BJ (cell line): ENCODE measurements at regions not wholly inside any gene's neighbourhood (a gene's known extent, or its start where the extent isn't known, plus 50 kb on each side); places are given as distances from the start of the nearest gene placed in this dataset.

Source experiments
- CTCF ChIA-PET: fragments of 350-600 bp; formaldehyde crosslinking; extraction: SDS; loops from one replicate; lab custom pipeline; 2021; ENCODE audit warnings: antibody characterized with exemption, inconsistent platforms; lab: Yijun Ruan, JAX
- POLR2A ChIA-PET: fragments of 300-600 bp; sonication (Branson Sonifier 250); formaldehyde crosslinking; extraction: SDS; loops from one replicate; lab custom pipeline; 2021; ENCODE audit warnings: antibody characterized with exemption; lab: Charles Lee
- DNase-seq: peaks from one replicate; pipeline ENCODE4 v3.0.0-alpha.2; 2011; ENCODE audit warnings: low read depth
- H3K27me3 ChIP-seq: 2 replicates; pipeline ENCODE4 v1.6.0; 2011; ENCODE audit warnings: low read length; ENCODE audit not compliant: control insufficient read depth, insufficient read depth
- H3K36me3 ChIP-seq: 2 replicates; pipeline ENCODE4 v1.5.1; 2011; ENCODE audit warnings: low read length; ENCODE audit not compliant: control insufficient read depth, insufficient read depth
- H3K4me3 ChIP-seq: 2 replicates; pipeline ENCODE4 v1.5.1; 2011; ENCODE audit warnings: low read depth, mild to moderate bottlenecking, control low read depth, low read length
- CTCF ChIP-seq: IDR thresholded peaks from 2 replicates; pipeline ENCODE4 v1.5.1; 2011; ENCODE audit warnings: low read depth, mild to moderate bottlenecking, control low read depth, inconsistent platforms, low read length, moderate library complexity; ENCODE audit not compliant: insufficient read depth

DNA sequence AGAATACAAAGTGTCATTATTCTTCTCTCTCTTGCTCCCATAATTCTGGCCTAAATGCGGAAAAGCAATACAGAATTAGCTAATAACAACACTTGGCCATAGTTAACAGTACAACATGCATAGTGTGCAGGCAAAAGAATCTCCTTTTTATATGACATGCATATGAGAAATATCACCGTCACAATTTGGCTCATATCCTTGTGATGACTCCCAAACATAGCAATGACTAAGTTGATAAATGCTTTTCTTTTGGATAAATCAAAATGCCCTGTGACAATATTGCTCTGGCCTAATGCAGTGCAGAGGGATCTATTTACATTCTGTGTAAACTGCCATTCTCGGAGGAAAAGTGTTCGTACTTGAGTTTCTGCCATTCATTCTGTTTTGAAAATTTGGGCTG, 121.9 kb upstream of the GHR start:
- DNase-seq, result no peak
- no peaks in the 10 kb centered on the region for H3K27me3 ChIP-seq
- CTCF ChIA-PET, result no interaction called here
- H3K4me3 ChIP-seq, result no peak overlapping the region
- TF ChIP-seq CTCF, result no peak
- H3K36me3 ChIP-seq, result no peaks in the 10 kb centered on the region
- POLR2A ChIA-PET, result no interaction called here

GRCh38 chr5:42302186-42302585, 121.1 kb upstream of the GHR start:
- ChIA-PET POLR2A (no interaction called here), CTCF (no interaction called here)
- H3K4me3 ChIP-seq, result no peak overlapping the region
- TF ChIP-seq CTCF, result no peak
- no peaks in the 10 kb centered on the region for H3K36me3 ChIP-seq
- DNase-seq, result no peak
- no peaks in the 10 kb centered on the region for H3K27me3 ChIP-seq

GRCh38 chr5:42306287-42306686, 117.0 kb upstream of the GHR start:
- DNase-seq, result no peak
- POLR2A ChIA-PET, result no interaction called here

GRCh38 chr5:42309865-42310264, 113.4 kb upstream of the GHR start:
- Histone ChIP-seq H3K36me3 (no peaks in the 10 kb centered on the region), H3K27me3 (no peaks in the 10 kb centered on the region), H3K4me3 (no peak overlapping the region)
- TF ChIP-seq CTCF, result no peak
- POLR2A ChIA-PET, result no interaction called here
- DNase-seq, result no peak
- CTCF ChIA-PET, result no interaction called here

More at GRCh38 chr5:42306287-42306686, 117.0 kb upstream of the GHR start:
- H3K36me3 ChIP-seq, result no peaks in the 10 kb centered on the region
- H3K4me3 ChIP-seq, result no peak overlapping the region
- H3K27me3 ChIP-seq, result no peaks in the 10 kb centered on the region
- no peak for TF ChIP-seq CTCF
- CTCF ChIA-PET, result no interaction called here

- TF ChIP-seq CTCF, result no peak
- Histone ChIP-seq H3K4me3 (no peak overlapping the region), H3K27me3 (no peaks in the 10 kb centered on the region), H3K36me3 (no peaks in the 10 kb centered on the region)
- POLR2A ChIA-PET, result no interaction called here
- DNase-seq, result no peak
- CTCF ChIA-PET, result no interaction called here
Observed at GRCh38 chr5:42315214-42315613, 108.0 kb upstream of the GHR start.
